ENCODE measurements at regions not wholly inside any gene's neighbourhood (a gene's known extent, or its start where the extent isn't known, plus 50 kb on each side); places are given as distances from the start of the nearest gene placed in this dataset.
"Not testable (repeated sequence)": the region's sequence is repeated elsewhere in the genome, so short reads cannot be mapped to it uniquely, and the experiment has no call there.

GRCh38 chrX:95218976-95219375 is 1465.7 kb upstream of the DIAPH2 start:
- DNase-seq (ENCODE audit: low spot score) = no peak

GRCh38 chrX:95248386-95248785 is 1436.3 kb upstream of the DIAPH2 start:
- no peak for DNase-seq (ENCODE audit: low spot score)

- DNase-seq (ENCODE audit: low spot score) = no peak
Measured at GRCh38 chrX:95290455-95290854, 1394.2 kb upstream of the DIAPH2 start.

GRCh38 chrX:95291561-95291960 is 1393.1 kb upstream of the DIAPH2 start:
- no peak for DNase-seq (ENCODE audit: low spot score)

GRCh38 chrX:95318882-95319281 is 1365.8 kb upstream of the DIAPH2 start:
- DNase-seq (ENCODE audit: low spot score) = peak; percentile 1

- DNase-seq (ENCODE audit: low spot score) = no peak
Measured at GRCh38 chrX:95325185-95325584, 1359.5 kb upstream of the DIAPH2 start.

- DNase-seq (ENCODE audit: low spot score) = no peak
Measured at GRCh38 chrX:95330292-95330691, 1354.3 kb upstream of the DIAPH2 start.

GRCh38 chrX:95332530-95332929 is 1352.1 kb upstream of the DIAPH2 start:
- DNase-seq (ENCODE audit: low spot score) = no peak

- no peak for DNase-seq (ENCODE audit: low spot score)
Measured at GRCh38 chrX:95346856-95347255, 1337.8 kb upstream of the DIAPH2 start.

- DNase-seq (ENCODE audit: low spot score) = no peak
Measured at GRCh38 chrX:95350774-95351488, 1333.7 kb upstream of the DIAPH2 start.

GRCh38 chrX:95367286-95367685 is 1317.4 kb upstream of the DIAPH2 start:
- DNase-seq (ENCODE audit: low spot score) = no peak

GRCh38 chrX:95382799-95383198 is 1301.8 kb upstream of the DIAPH2 start:
- DNase-seq (ENCODE audit: low spot score) = no peak

GRCh38 chrX:95383778-95384177 is 1300.9 kb upstream of the DIAPH2 start:
- no peak for DNase-seq (ENCODE audit: low spot score)

- no peak for DNase-seq (ENCODE audit: low spot score)
Measured at GRCh38 chrX:95427389-95427788, 1257.3 kb upstream of the DIAPH2 start.

- DNase-seq (ENCODE audit: low spot score) = no peak
Measured at GRCh38 chrX:95435198-95435597, 1249.4 kb upstream of the DIAPH2 start.

GRCh38 chrX:95441836-95442235 is 1242.8 kb upstream of the DIAPH2 start:
- DNase-seq (ENCODE audit: low spot score) = no peak

- DNase-seq (ENCODE audit: low spot score) = no peak
Measured at GRCh38 chrX:95484781-95485180, 1199.9 kb upstream of the DIAPH2 start.

- DNase-seq (ENCODE audit: low spot score) = no peak
Measured at GRCh38 chrX:95505721-95506120, 1178.9 kb upstream of the DIAPH2 start.

GRCh38 chrX:95509474-95509873 is 1175.2 kb upstream of the DIAPH2 start:
- DNase-seq (ENCODE audit: low spot score) = no peak

GRCh38 chrX:95524018-95524417 is 1160.6 kb upstream of the DIAPH2 start:
- DNase-seq (ENCODE audit: low spot score) = not testable (repeated sequence)

- no peak for DNase-seq (ENCODE audit: low spot score)
Measured at GRCh38 chrX:95536111-95536510, 1148.5 kb upstream of the DIAPH2 start.

- DNase-seq (ENCODE audit: low spot score) = no peak
Measured at GRCh38 chrX:95536661-95537060, 1148.0 kb upstream of the DIAPH2 start.

- DNase-seq (ENCODE audit: low spot score) = no peak
Measured at GRCh38 chrX:95539041-95539440, 1145.6 kb upstream of the DIAPH2 start.

- not testable (repeated sequence) for DNase-seq (ENCODE audit: low spot score)
Measured at GRCh38 chrX:95549552-95549951, 1135.1 kb upstream of the DIAPH2 start.
